ENCODE measurements at regions not wholly inside any gene's neighbourhood (a gene's known extent, or its start where the extent isn't known, plus 50 kb on each side); places are given as distances from the start of the nearest gene placed in this dataset.

DNA sequence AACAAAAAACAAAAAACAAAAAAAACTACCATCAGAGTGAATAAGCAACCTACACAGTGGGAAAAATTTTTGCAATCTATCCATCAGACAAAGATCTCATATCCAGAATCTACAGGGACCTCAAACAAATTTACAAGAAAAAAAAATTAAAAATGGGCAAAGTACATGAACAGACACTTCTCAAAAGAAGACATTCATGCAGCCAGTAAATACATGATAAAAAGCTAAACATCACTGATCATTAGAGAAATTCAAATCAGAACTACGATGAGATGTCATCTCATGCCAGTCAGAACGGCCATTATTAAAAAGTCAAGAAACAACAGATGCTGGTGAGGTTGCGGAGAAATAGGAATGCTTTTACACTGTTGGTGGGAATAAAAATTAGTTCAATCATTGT is 466.5 kb upstream of the ATXN7L3B start:
- TF ChIP-seq, protein P1, sequence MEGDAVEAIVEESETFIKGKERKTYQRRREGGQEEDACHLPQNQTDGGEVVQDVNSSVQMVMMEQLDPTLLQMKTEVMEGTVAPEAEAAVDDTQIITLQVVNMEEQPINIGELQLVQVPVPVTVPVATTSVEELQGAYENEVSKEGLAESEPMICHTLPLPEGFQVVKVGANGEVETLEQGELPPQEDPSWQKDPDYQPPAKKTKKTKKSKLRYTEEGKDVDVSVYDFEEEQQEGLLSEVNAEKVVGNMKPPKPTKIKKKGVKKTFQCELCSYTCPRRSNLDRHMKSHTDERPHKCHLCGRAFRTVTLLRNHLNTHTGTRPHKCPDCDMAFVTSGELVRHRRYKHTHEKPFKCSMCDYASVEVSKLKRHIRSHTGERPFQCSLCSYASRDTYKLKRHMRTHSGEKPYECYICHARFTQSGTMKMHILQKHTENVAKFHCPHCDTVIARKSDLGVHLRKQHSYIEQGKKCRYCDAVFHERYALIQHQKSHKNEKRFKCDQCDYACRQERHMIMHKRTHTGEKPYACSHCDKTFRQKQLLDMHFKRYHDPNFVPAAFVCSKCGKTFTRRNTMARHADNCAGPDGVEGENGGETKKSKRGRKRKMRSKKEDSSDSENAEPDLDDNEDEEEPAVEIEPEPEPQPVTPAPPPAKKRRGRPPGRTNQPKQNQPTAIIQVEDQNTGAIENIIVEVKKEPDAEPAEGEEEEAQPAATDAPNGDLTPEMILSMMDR (IDR thresholded peaks at IDR 0.05; ENCODE audit: low read depth, low read length), result no peak
- peaks cover 6% of the 10 kb centered on the region; the same call in 1 of the 2 replicates for H3K9me3 ChIP-seq (ENCODE audit: control insufficient read depth, insufficient read depth, low read length)
- no peak overlapping the region for H3K4me3 ChIP-seq (ENCODE audit: low read depth, low read length)
- POLR2A ChIA-PET, result no interaction called here
- H3K27me3 ChIP-seq (ENCODE audit: control insufficient read depth, insufficient read depth, low read length), result no peaks in the 10 kb centered on the region
- H3K27ac ChIP-seq (ENCODE audit: low read depth, low read length), result no peak overlapping the region
- DNase-seq (ENCODE audit: low read depth, low spot score), result no peak
- CTCF ChIA-PET, result no interaction called here

GRCh38 chr12:74076918-74077317 is 460.7 kb upstream of the ATXN7L3B start:
- Histone ChIP-seq H3K27me3 (ENCODE audit: control insufficient read depth, insufficient read depth, low read length) (no peaks in the 10 kb centered on the region), H3K27ac (ENCODE audit: low read depth, low read length) (no peak overlapping the region), H3K4me3 (ENCODE audit: low read depth, low read length) (no peak overlapping the region), H3K9me3 (ENCODE audit: control insufficient read depth, insufficient read depth, low read length) (peaks cover 3% of the 10 kb centered on the region; the same call in 1 of the 2 replicates)
- POLR2A ChIA-PET, result no interaction called here
- CTCF ChIA-PET, result no interaction called here
- DNase-seq (ENCODE audit: low read depth, low spot score), result no peak
- TF ChIP-seq, protein P1 (IDR thresholded peaks at IDR 0.05; ENCODE audit: low read depth, low read length), result no peak

- H3K27ac ChIP-seq (ENCODE audit: low read depth, low read length), result no peak overlapping the region
- DNase-seq (ENCODE audit: low read depth, low spot score), result no peak
- H3K4me3 ChIP-seq (ENCODE audit: low read depth, low read length), result no peak overlapping the region
- POLR2A ChIA-PET, result no interaction called here
- H3K27me3 ChIP-seq (ENCODE audit: control insufficient read depth, insufficient read depth, low read length), result no peaks in the 10 kb centered on the region
- peaks cover 7% of the 10 kb centered on the region; the same call in 1 of the 2 replicates for H3K9me3 ChIP-seq (ENCODE audit: control insufficient read depth, insufficient read depth, low read length)
- CTCF ChIA-PET, result no interaction called here
- TF ChIP-seq, protein P1 (IDR thresholded peaks at IDR 0.05; ENCODE audit: low read depth, low read length), result no peak
Observed at GRCh38 chr12:74105434-74105833, 432.2 kb upstream of the ATXN7L3B start.

DNA sequence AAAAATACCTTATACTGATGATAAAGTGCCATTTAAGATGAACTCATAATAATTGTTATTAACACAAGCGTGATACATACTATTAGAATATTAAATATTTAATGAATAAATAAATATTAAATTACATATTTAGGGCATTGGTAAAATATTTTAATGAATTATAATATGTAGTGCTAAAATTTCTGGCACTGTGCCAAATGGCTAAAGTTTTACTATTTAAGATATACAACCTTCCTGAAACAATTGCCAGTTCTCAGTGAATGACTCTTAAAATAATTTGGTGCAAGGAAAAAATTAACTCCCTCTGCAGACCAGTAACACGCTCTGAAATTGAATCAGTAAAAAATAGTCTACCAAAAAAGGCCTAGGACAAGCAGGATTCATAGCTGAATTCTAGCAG is 428.9 kb upstream of the ATXN7L3B start:
- POLR2A ChIA-PET, result no interaction called here
- CTCF ChIA-PET, result no interaction called here
- peaks cover 21% of the 10 kb centered on the region for H3K9me3 ChIP-seq (ENCODE audit: control insufficient read depth, insufficient read depth, low read length)
- H3K27me3 ChIP-seq (ENCODE audit: control insufficient read depth, insufficient read depth, low read length), result no peaks in the 10 kb centered on the region
- no peak overlapping the region for H3K4me3 ChIP-seq (ENCODE audit: low read depth, low read length)
- no peak for DNase-seq (ENCODE audit: low read depth, low spot score)
- TF ChIP-seq, protein P1 (IDR thresholded peaks at IDR 0.05; ENCODE audit: low read depth, low read length), result no peak
- no peak overlapping the region for H3K27ac ChIP-seq (ENCODE audit: low read depth, low read length)

DNA sequence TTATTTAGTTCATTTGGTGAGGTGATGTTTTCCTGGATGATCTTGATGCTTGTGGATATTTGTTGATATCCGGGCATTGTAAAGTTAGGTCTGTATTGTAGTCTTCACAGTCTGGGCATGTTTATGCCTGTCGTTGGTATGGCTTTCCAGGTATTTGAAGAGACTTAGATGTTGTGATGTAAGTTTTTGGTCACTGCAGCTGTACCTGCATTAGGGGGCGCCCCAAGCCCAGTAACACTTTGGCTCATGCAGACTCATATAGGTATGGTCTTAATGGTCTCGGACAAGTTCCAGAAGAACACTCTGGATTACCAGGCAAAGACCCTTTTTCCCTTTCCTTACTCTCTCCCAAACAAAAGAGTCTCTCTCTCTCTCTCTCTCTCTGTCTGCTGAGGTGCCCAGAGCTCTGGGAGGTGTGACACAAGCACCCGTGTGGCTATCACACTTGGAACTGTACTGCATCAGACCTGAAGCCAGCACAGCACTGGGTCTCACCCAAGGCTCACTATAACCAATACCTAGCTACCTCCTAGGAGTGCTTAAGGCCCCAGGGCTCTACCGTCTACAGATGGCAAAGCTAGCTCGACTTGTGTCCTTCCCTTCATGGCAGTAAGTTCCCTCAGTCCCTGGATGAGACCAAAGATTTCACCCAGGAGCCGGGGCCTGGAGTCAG is 425.8 kb upstream of the ATXN7L3B start:
- CTCF ChIA-PET, result no interaction called here
- TF ChIP-seq, protein P1 (IDR thresholded peaks at IDR 0.05; ENCODE audit: low read depth, low read length), result no peak

More for the DNA sequence above, 425.8 kb upstream of the ATXN7L3B start:
- no peak overlapping the region for H3K27ac ChIP-seq (ENCODE audit: low read depth, low read length)
- H3K4me3 ChIP-seq (ENCODE audit: low read depth, low read length), result no peak overlapping the region
- H3K9me3 ChIP-seq (ENCODE audit: control insufficient read depth, insufficient read depth, low read length), result peaks cover 21% of the 10 kb centered on the region
- H3K27me3 ChIP-seq (ENCODE audit: control insufficient read depth, insufficient read depth, low read length), result no peaks in the 10 kb centered on the region
- no peak for DNase-seq (ENCODE audit: low read depth, low spot score)
- POLR2A ChIA-PET, result no interaction called here

All from AG04450 (cell line).